ENCODE measurements at regions not wholly inside any gene's neighbourhood (a gene's known extent, or its start where the extent isn't known, plus 50 kb on each side); places are given as distances from the start of the nearest gene placed in this dataset.
"Not testable (repeated sequence)": the region's sequence is repeated elsewhere in the genome, so short reads cannot be mapped to it uniquely, and the experiment has no call there.

DNA sequence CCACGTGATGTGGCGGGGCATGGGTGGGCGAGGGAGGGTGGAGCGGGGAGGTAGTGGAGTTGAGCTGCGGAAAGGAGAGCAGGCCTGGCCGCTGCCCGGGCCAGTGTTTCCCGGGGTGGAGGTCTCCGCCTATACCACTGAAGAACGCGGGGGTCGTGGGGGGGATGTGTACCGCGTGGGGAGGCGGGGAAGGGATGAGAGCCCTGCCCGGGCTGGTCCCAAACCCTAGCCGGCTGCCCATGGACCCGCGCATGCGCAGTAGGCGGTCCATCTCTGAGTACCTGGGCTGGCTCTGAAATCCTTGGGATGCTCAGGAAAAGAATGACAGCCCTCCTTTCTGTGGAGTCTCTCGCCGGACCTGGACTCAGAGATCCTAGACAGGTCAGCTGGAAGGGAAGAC is 3927.8 kb upstream of the OR11H1 start:
- not testable (repeated sequence) for H3K9me3 ChIP-seq (replicated peaks; ENCODE audit: control insufficient read depth, insufficient read depth, low read depth, low read length)

DNA sequence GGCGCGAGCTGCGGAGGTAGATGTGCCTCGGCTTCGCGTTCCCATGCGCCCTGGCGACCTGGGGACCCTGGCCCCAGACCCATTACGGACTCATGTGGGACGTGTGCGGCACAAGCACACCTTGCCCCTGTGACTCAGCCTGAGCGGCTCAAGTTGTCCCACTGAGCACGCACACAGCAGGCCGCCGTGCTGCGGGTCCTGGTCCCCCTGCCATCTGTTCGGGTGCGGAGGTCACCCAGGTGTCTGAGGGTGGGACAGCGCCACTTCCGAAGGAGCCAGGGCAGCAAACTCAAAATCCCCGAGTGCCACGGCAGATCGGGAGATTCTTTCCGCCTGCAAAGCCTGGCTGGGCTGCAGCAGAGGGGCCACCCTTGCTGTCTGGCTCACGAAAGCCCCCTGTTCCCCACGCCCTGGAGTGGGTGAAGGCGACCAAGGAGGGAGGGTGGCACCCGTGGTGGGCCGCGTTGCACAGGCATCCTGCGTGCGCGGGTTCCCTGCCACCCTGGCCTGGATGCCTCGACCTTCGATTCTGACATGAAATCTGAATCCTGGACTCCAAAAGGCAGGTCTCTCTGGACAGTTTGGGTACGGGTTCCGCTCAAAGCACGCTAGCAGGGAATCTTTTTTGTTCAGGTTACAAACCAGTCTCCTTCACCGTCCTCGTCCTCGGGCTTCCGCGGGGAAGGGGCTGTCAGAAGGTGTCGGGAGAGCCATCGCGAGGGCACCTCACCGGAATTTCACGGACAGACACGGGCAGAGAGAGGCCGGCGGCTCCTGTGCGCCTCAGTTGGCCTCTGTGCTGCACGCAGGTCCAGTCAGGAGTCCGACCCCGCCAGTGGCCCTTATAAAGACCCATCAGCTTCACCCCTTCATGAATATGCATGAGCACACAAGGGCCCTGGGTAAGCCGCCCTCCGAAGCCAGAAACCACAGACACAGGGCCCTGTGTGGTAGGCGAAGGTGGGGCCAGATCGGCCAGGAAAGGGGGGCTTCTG is 3926.8 kb upstream of the OR11H1 start:
- 5% methylated on average over 52 of the region's 59 CpGs for WGBS (ENCODE audit: insufficient coverage, low coverage, missing lambda C conversion rate)
- CTCF ChIA-PET (ENCODE audit: low intra/inter-chr PET ratio); H3K4me3 ChIP-seq; DNase-seq (ENCODE audit: extremely low read depth in 1 of 4, low spot score in 3 of 4); H2AFZ ChIP-seq (ENCODE audit: low read depth, low read length); H3K9me1 ChIP-seq (ENCODE audit: control insufficient read depth, insufficient read depth, low read length); H3K4me2 ChIP-seq (ENCODE audit: insufficient read depth, low read length); H4K20me1 ChIP-seq (replicated peaks; ENCODE audit: control insufficient read depth, insufficient read depth, low read length); H3K9me3 ChIP-seq (replicated peaks; ENCODE audit: control insufficient read depth, insufficient read depth, low read depth, low read length); H3K36me3 ChIP-seq (ENCODE audit: control insufficient read depth, insufficient read depth, low read length); H3K9ac ChIP-seq (ENCODE audit: insufficient read depth in 1 of 2, low read depth in 2 of 2, low read length in 2 of 2); H3K27me3 ChIP-seq (ENCODE audit: control insufficient read depth in 2 of 2, insufficient read depth in 2 of 2, low read length in 2 of 2); H3K79me2 ChIP-seq (ENCODE audit: control insufficient read depth, insufficient read depth, low read length); H3K27ac ChIP-seq (ENCODE audit: extremely low read depth, low read depth, low read length); FAIRE-seq; H3K4me1 ChIP-seq (replicated peaks in 1 of 2; ENCODE audit: control insufficient read depth in 2 of 2, insufficient read depth in 2 of 2, low read length in 2 of 2); POLR2A ChIA-PET; intact Hi-C loops (cut with micrococcal nuclease); ATAC-seq; BruUV-seq (replicated peaks): not testable (repeated sequence)
- in situ Hi-C loops (cut with MboI) = loop anchor here (25.0 kb wide), 1 partner anchor 314 kb away; no protein-coding TSS in a partner anchor

More for the DNA sequence above, 3927.8 kb upstream of the OR11H1 start:
- 8% methylated on average over 11 of the region's 23 CpGs for WGBS (ENCODE audit: insufficient coverage, low coverage, missing lambda C conversion rate)
- H3K27me3 ChIP-seq (ENCODE audit: control insufficient read depth in 2 of 2, insufficient read depth in 2 of 2, low read length in 2 of 2); BruUV-seq (replicated peaks); H3K4me1 ChIP-seq (replicated peaks in 1 of 2; ENCODE audit: control insufficient read depth in 2 of 2, insufficient read depth in 2 of 2, low read length in 2 of 2); CTCF ChIA-PET (ENCODE audit: low intra/inter-chr PET ratio); H3K9ac ChIP-seq (ENCODE audit: insufficient read depth in 1 of 2, low read depth in 2 of 2, low read length in 2 of 2); FAIRE-seq; H3K36me3 ChIP-seq (ENCODE audit: control insufficient read depth, insufficient read depth, low read length); H3K79me2 ChIP-seq (ENCODE audit: control insufficient read depth, insufficient read depth, low read length); intact Hi-C loops (cut with micrococcal nuclease); H4K20me1 ChIP-seq (replicated peaks; ENCODE audit: control insufficient read depth, insufficient read depth, low read length); H3K4me3 ChIP-seq; H2AFZ ChIP-seq (ENCODE audit: low read depth, low read length); H3K9me1 ChIP-seq (ENCODE audit: control insufficient read depth, insufficient read depth, low read length); ATAC-seq; H3K27ac ChIP-seq (ENCODE audit: extremely low read depth, low read depth, low read length); POLR2A ChIA-PET; H3K4me2 ChIP-seq (ENCODE audit: insufficient read depth, low read length): not testable (repeated sequence)
- in situ Hi-C loops (cut with MboI) = loop anchor here (25.0 kb wide), 1 partner anchor 313 kb away; no protein-coding TSS in a partner anchor
- DNase-seq (ENCODE audit: extremely low read depth in 1 of 4, low spot score in 3 of 4) = peak in 2 of 4 experiments; percentile 13 to 20
- peak; percentile 65 to 67 for TF ChIP-seq NRF1 (conservative IDR thresholded peaks at IDR 0.05 in 1 of 2, IDR thresholded peaks at IDR 0.05 in 1 of 2)

DNA sequence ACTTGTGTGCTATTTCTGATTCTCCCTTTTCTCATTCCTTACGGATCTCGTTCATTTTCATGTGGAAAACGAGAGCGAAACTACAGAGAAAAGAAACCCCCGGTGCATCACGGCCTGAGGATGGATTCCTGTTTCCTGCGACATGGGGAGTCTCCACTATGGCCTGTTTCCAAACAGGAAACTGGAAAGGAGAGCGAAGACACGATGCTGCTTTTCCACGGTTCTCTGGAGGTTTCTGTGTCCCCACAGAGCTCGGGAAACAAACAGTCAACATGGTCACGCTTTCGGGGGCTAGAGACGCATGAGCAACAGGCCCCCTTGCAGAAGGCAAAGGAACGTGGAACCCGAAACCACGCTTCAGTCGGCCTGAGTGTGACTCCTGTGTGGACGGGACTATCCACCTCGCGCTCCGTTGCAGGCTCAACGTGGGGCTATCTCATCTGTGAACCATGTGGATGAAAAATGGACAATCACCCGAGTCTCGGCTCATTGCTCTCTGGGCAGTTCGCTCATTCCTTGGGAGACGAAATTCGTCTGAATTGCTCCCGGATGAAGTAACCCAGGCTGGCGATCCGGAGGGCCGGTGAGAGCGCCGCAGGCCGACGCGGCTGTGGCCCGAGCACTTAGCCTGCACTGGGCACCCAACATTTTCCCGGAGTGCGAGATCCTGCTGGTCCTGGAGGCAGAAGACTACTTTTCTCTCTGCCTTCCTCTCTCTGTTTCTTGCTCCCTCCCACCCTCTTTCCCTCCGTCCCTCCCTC is 3923.2 kb upstream of the OR11H1 start:
- POLR2A ChIA-PET; H3K79me2 ChIP-seq (ENCODE audit: control insufficient read depth, insufficient read depth, low read length); H3K4me1 ChIP-seq (replicated peaks in 1 of 2; ENCODE audit: control insufficient read depth in 2 of 2, insufficient read depth in 2 of 2, low read length in 2 of 2); H3K9ac ChIP-seq (ENCODE audit: insufficient read depth in 1 of 2, low read depth in 2 of 2, low read length in 2 of 2); H3K27me3 ChIP-seq (ENCODE audit: control insufficient read depth in 2 of 2, insufficient read depth in 2 of 2, low read length in 2 of 2); H2AFZ ChIP-seq (ENCODE audit: low read depth, low read length); ATAC-seq; H3K9me1 ChIP-seq (ENCODE audit: control insufficient read depth, insufficient read depth, low read length); H4K20me1 ChIP-seq (replicated peaks; ENCODE audit: control insufficient read depth, insufficient read depth, low read length); H3K9me3 ChIP-seq (replicated peaks; ENCODE audit: control insufficient read depth, insufficient read depth, low read depth, low read length); H3K36me3 ChIP-seq (ENCODE audit: control insufficient read depth, insufficient read depth, low read length); H3K4me3 ChIP-seq; CTCF ChIA-PET (ENCODE audit: low intra/inter-chr PET ratio); intact Hi-C loops (cut with micrococcal nuclease); H3K27ac ChIP-seq (ENCODE audit: extremely low read depth, low read depth, low read length); H3K4me2 ChIP-seq (ENCODE audit: insufficient read depth, low read length); FAIRE-seq; BruUV-seq (replicated peaks); DNase-seq (ENCODE audit: extremely low read depth in 1 of 4, low spot score in 3 of 4): not testable (repeated sequence)
- WGBS (ENCODE audit: insufficient coverage, low coverage, missing lambda C conversion rate) = 1% methylated on average over 40 of the region's 41 CpGs
- in situ Hi-C loops (cut with MboI) = loop anchor here (25.0 kb wide), 1 partner anchor 318 kb away; no protein-coding TSS in a partner anchor

All from K562 (cell line).